HG02852 (cell line): ENCODE measurements at regions not wholly inside any gene's neighbourhood (a gene's known extent, or its start where the extent isn't known, plus 50 kb on each side); places are given as distances from the start of the nearest gene placed in this dataset.

Experiments used
- ATAC-seq: cut with Tn5 transposase; IDR thresholded peaks from one replicate; pipeline ENCODE4 v1.9.1; 2021; ENCODE audit warnings: mild to moderate bottlenecking, moderate library complexity; ENCODE audit not compliant: unreplicated experiment

DNA sequence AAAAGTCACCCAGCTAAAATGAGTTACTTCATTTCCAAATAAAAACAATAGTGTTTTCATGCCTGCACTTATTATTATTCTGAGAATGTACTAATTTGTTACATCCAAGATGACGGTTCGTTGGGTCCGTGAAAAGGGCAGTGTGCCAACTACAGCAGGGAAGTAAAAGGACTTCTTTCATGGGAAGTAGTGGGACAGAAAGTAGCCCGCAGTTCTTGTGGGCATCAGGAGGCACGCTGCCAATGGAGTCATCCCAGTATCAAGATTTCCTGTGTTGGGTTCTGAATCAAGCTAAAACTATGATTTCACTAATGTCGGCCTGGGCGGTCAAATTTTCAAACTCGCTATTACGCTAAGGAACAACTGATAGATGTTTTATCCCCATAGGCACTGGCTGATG lies 254.5 kb upstream of the SOX2 start:
- no peak for ATAC-seq

DNA sequence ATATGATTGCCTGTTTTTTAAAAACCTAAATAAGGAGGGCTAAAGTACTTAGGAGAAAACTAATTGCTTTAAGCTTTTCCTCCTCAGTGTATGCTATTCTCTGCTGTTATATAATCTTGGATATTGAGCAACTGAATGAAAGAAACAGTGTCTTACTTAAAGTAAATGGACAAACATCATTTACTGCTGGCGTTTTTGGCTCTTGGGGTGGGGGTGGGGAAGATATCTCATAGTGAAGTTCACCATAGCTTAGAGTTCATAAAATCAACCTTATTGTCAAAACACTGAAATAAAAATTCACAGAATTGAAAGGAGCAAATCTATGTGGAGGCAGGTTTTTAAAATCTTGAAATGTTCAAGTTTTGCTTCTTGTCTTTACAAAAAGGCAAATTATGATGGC lies 256.4 kb upstream of the SOX2 start:
- no peak for ATAC-seq

- no peak for ATAC-seq
These were observed 257.2 kb upstream of the SOX2 start for GRCh38 chr3:181454451-181455027.

DNA sequence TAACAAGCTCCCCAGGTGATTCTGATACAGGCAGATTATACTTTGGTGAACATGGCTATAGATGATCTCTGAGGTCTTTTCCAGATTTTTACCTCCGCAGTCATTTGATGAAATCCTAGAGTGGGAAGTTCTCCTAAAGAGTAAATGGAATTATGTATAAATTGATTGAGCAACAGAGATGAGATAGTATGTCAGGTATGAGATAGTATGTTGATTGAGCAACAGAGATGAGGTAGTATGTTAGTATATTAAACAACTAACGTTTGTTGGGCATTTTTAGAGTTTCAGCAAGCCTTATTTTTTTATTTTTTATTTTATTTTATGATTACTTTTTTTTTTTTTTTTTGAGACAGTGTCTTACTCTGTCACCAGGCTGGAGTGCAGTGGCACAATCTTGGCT lies 265.0 kb upstream of the SOX2 start:
- ATAC-seq = no peak

DNA sequence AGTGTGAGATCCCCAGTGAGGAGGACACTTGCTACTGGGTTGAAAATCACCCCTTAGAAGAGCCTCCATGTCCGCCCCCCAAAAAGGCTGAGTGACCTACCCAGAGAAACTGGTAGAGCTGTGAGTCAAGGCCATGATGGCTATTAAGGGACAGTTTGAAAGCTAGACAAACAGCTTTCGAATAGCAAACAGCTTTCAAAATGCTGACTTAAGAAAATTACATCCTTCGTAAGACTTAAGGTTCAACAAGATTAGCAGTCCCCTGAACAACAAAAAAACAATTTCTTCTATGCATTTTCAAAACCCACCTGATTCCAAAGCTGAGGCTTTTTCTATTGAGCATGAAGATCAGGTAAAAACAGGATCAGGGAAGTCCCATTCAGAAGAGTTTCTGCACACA lies 269.7 kb upstream of the SOX2 start:
- ATAC-seq = no peak

DNA sequence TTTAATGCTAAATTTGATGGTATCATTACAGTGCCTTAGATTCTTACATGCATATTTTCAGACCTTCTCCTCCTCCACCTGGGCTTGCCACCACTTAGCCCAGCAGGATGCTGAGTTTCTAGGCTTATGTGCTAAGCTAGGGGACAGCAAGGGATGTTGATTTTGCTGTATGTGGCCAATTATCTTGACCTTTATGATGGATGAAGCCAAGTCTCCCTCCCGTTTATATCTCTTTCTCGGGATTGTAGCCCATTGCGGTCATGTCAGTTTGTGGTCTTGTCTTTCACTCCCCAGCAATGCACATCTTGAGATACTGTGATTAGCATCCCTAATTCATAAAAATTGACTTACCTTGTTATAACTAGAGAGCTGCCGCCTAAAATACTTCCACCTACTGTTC lies 278.7 kb upstream of the SOX2 start:
- ATAC-seq = no peak

DNA sequence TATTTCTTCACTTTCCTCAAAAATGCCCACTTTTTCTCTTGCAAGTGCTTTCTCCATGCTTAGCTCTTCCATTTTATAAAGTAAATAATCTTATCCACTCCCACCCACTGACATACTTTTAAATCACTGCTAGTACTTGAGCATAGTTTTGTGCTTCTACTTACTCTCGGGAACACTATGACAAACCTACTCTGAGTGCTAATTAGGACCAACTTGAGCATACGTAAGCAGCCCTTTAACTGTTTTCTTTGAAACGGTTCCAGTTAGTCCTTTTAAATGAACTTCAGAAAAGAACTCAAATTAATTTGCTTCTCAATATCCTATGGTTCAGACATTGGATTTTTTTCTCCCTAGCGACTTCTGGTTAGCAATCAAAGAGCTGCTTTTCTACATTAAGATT lies 280.0 kb upstream of the SOX2 start:
- ATAC-seq = no peak

GRCh38 chr3:181425074-181425473 lies 286.7 kb upstream of the SOX2 start:
- no peak for ATAC-seq

DNA sequence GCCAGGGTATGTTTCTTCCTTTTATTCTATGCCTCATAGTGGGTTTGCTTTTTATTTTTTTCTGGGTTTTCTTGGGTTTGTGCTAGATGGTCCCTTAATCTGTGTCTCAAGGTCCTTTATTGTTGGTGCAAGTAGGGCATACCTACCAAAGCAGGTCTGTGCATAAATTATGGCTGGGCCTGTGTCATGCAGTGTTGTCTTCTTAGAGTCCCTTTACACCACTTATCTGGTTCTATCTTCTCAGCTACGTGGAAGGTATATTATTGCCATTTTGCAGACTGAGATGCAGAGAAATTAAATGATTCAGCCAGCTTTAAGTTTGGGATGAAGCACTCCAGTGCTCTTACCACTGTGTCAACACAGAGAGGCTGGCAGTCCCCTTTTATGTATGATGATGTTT lies 293.5 kb upstream of the SOX2 start:
- no peak for ATAC-seq

- no peak for ATAC-seq
These were observed 294.0 kb upstream of the SOX2 start for GRCh38 chr3:181417748-181418147.

DNA sequence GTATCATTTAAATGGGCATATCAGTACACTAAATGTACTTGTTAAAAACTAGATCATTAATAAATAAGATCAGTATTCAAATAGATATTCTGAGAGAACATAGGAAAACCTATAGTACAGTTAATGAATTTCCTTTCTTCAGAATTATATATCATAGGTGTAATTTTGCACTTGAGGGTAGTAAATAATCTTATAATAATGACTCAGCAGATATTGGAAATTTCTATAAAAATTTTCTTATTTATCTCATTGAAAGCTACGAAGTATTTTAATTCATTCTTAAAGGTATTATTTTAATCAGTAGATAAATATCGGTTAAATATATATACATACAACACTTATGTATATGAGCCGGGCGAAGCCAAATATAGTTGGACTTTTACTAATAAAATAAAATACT lies 300.9 kb upstream of the SOX2 start:
- ATAC-seq = no peak

- ATAC-seq = no peak
These were observed 307.7 kb upstream of the SOX2 start for GRCh38 chr3:181403876-181404660.

GRCh38 chr3:181402347-181402746 lies 309.4 kb upstream of the SOX2 start:
- no peak for ATAC-seq

- no peak for ATAC-seq
These were observed 326.8 kb upstream of the SOX2 start for GRCh38 chr3:181384970-181385369.

- ATAC-seq = no peak
These were observed 328.0 kb upstream of the SOX2 start for GRCh38 chr3:181383760-181384159.

- no peak for ATAC-seq
These were observed 328.5 kb upstream of the SOX2 start for GRCh38 chr3:181383201-181383600.

GRCh38 chr3:181382656-181383055 lies 329.1 kb upstream of the SOX2 start:
- ATAC-seq = no peak

DNA sequence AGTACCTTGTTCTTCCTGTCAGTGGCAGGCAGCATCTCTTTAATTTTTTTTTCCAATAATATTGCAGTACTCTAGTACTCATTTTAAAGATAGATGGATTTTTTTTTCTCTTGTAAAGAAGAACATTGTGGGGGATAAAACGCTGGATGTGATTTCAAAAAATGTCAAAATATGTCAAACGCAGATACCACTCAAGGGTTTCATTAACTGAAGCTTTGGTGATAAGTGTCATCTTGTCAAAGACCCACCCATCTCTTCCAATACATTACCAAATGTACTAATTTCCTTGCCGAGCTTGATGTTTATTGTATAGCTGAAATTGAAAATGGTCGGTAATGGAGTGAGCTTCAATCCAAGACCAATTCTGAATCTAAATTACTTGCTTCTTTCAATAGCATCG lies 332.4 kb upstream of the SOX2 start:
- ATAC-seq = no peak

DNA sequence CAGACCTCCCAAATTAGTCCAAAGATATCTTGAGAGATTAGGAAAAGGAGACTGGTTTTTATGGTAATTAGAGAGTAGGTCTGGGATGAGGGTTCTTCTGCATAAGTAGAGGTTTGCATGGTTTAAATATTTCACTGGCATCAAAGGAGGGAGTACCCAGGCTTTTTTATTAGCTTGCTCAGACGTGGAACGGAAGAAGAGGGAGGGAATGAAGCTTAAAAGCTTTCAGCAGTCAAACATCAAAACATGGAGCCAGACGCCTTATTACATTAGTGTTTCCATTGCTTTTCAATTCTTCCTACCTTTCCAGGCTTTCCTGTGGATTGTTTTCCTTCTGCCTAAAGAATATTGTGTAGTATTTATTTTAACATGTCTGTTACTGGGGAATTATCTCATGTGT lies 342.1 kb upstream of the SOX2 start:
- ATAC-seq = no peak

DNA sequence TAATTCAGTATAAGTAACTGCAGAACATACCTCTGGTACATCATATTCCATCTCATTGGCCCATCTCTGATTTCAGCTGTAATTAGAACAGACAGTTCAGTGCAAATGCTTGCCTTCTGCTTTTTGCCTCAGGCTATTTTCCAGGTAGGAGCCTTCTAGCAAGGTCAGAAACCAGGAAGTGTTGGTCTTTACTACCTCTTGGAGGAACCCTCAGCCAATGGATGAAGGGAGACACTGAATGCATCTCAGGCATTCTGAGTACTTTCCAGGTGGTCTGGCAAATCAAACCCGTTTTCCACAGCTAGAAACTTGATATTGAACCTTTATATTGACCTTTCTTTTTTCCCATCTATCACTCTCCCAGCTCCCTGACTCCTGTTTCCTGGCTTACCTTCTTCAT lies 348.5 kb upstream of the SOX2 start:
- ATAC-seq = no peak

DNA sequence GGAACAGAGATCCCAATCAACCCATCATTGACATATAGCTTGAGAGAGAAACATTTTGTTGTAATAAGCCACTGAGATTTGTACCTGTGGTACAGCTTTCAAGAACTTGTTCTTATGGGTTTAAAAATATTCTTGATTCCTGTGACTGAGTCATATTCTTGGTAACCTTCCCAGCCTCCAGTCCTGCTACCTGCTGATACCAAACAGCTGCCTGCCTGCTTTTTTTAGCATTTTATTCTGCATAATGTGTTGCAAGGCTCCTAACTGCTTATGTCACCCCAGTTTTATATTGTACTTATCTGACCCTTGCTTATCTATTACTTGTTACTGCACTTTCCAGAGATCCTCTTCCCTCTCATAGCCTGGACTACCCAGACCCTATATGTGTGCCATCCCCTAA lies 349.3 kb upstream of the SOX2 start:
- ATAC-seq = no peak

- peak; percentile 82 for ATAC-seq
These were observed 353.2 kb upstream of the SOX2 start for GRCh38 chr3:181358562-181358961.

GRCh38 chr3:181358060-181358459 lies 353.7 kb upstream of the SOX2 start:
- ATAC-seq = no peak
